H1 (cell line): ENCODE measurements at regions not wholly inside any gene's neighbourhood (a gene's known extent, or its start where the extent isn't known, plus 50 kb on each side); places are given as distances from the start of the nearest gene placed in this dataset.

ENCODE experiments used
- CTCF ChIA-PET: fragments of 300-600 bp; sonication (Branson Sonifier 250); formaldehyde crosslinking; loops from one replicate; lab custom pipeline; 2021; ENCODE audit not compliant: partially characterized antibody; lab: Charles Lee
- POLR2A ChIA-PET: fragments of 300-600 bp; sonication (Branson Sonifier 250); formaldehyde crosslinking; loops from one replicate; lab custom pipeline; 2021; ENCODE audit warnings: inconsistent platforms; ENCODE audit not compliant: partially characterized antibody; lab: Charles Lee
- DNase-seq, 2 experiments: peaks; one replicate each; pipeline versions ENCODE4 v3.0.0 to v3.0.0-alpha.2; 2010 to 2022; ENCODE audit warnings: low spot score in 2 of 2, low read depth in 1 of 2, mixed read lengths in 1 of 2
- FAIRE-seq: peaks from 2 replicates; lab custom pipeline; 2011; peaks lifted over from hg19 to GRCh38; lab: Jason Lieb, UNC
- H2AFZ ChIP-seq: 2 replicates; pipeline ENCODE4 v1.8.1; 2012; ENCODE audit warnings: low read length, inconsistent platforms
- H2AK5ac ChIP-seq: 2 replicates; pipeline ENCODE4 v1.6.1; 2013; ENCODE audit warnings: low read depth, low read length
- H2BK120ac ChIP-seq: replicated peaks from 2 replicates; pipeline ENCODE3; 2013; ENCODE audit warnings: low read depth, low read length, inconsistent platforms
- H2BK12ac ChIP-seq: 2 replicates; pipeline ENCODE4 v1.6.1; 2013; ENCODE audit warnings: low read depth, low read length
- H2BK15ac ChIP-seq: 2 replicates; pipeline ENCODE4 v1.6.1; 2013; ENCODE audit warnings: low read length
- H2BK20ac ChIP-seq: 2 replicates; pipeline ENCODE4 v1.6.1; 2013; ENCODE audit warnings: low read length
- H2BK5ac ChIP-seq: 2 replicates; pipeline ENCODE4 v1.6.1; 2013; ENCODE audit warnings: low read depth, low read length
- H3K14ac ChIP-seq: 2 replicates; pipeline ENCODE4 v1.6.1; 2013; ENCODE audit warnings: inconsistent platforms; ENCODE audit not compliant: insufficient read length
- H3K18ac ChIP-seq: 2 replicates; pipeline ENCODE4 v1.6.1; 2013; ENCODE audit warnings: low read length; ENCODE audit errors: extremely low read depth
- H3K23ac ChIP-seq: 2 replicates; pipeline ENCODE4 v1.6.1; 2013; ENCODE audit warnings: inconsistent platforms; ENCODE audit not compliant: insufficient read length
- H3K23me2 ChIP-seq: 2 replicates; pipeline ENCODE4 v1.6.1; 2013; ENCODE audit warnings: low read depth, low read length
- H3K27ac ChIP-seq: 2 replicates; pipeline ENCODE4 v1.6.1; 2011; ENCODE audit warnings: low read depth, low read length, inconsistent platforms
- H3K27me3 ChIP-seq, 4 experiments: replicated peaks in 1 of 4; 1 replicate in 1 of 4; 2 replicates in 3 of 4; pipeline versions ENCODE4 v1.6.1 to v1.8.1; 2011 to 2013; ENCODE audit warnings: low read length in 3 of 4, mild to moderate bottlenecking in 3 of 4, inconsistent platforms in 2 of 4, mixed read lengths in 2 of 4, moderate library complexity in 1 of 4; ENCODE audit not compliant: control insufficient read depth in 3 of 4, insufficient read depth in 3 of 4; ENCODE audit errors: extremely low read depth in 1 of 4
- H3K36me3 ChIP-seq, 4 experiments: 2 replicates each; pipeline versions ENCODE4 v1.6.1 to v1.8.1; 2011 to 2013; ENCODE audit warnings: mild to moderate bottlenecking in 4 of 4, low read length in 3 of 4, moderate library complexity in 2 of 4, control low read depth in 1 of 4, inconsistent platforms in 1 of 4; ENCODE audit not compliant: insufficient read depth in 4 of 4, control insufficient read depth in 2 of 4
- H3K4ac ChIP-seq: replicated peaks from 2 replicates; pipeline ENCODE3; 2013; ENCODE audit warnings: low read length, low read depth, mixed read lengths, inconsistent platforms; ENCODE audit not compliant: insufficient read length
- H3K4me1 ChIP-seq, 4 experiments: replicated peaks in 1 of 4; 1 replicate in 1 of 4; 2 replicates in 3 of 4; pipeline versions ENCODE4 v1.6.1 to v1.8.1; 2011 to 2013; ENCODE audit warnings: low read length in 3 of 4, inconsistent platforms in 2 of 4, mixed read lengths in 1 of 4; ENCODE audit not compliant: insufficient read depth in 4 of 4, control insufficient read depth in 3 of 4
- H3K4me2 ChIP-seq, 2 experiments: 2 replicates each; pipeline versions ENCODE4 v1.6.1 to v1.8.1; 2011 to 2013; ENCODE audit warnings: low read depth in 2 of 2, low read length in 2 of 2, control low read depth in 1 of 2, inconsistent platforms in 1 of 2, mild to moderate bottlenecking in 1 of 2; ENCODE audit not compliant: insufficient read depth in 1 of 2
- H3K4me3 ChIP-seq, 4 experiments: fragments of 200-600, 300-600 bp in 1 of 4; sonication (generic), shearing (Covaris generic), sonication (Bioruptor Twin) in 1 of 4; 2 replicates each; pipeline versions ENCODE4 v1.5.1 to v1.8.1; 2011 to 2016; ENCODE audit warnings: low read length in 4 of 4, low read depth in 3 of 4, control low read depth in 2 of 4, inconsistent platforms in 2 of 4, mild to moderate bottlenecking in 2 of 4, mixed read lengths in 1 of 4, moderate library complexity in 1 of 4; ENCODE audit not compliant: insufficient read depth in 2 of 4; ENCODE audit errors: extremely low read depth in 1 of 4
- H3K56ac ChIP-seq: replicated peaks from 2 replicates; pipeline ENCODE3; 2013; ENCODE audit warnings: low read depth, mild to moderate bottlenecking, mixed read lengths, low read length, inconsistent platforms; ENCODE audit not compliant: insufficient read length
- H3K79me1 ChIP-seq: 2 replicates; pipeline ENCODE4 v1.6.1; 2013; ENCODE audit warnings: low read depth, low read length, control low read depth
- H3K79me2 ChIP-seq, 2 experiments: 2 replicates each; pipeline versions ENCODE4 v1.6.1 to v1.8.1; 2012 to 2013; ENCODE audit warnings: low read length in 2 of 2, mild to moderate bottlenecking in 2 of 2, inconsistent platforms in 1 of 2; ENCODE audit not compliant: insufficient read depth in 2 of 2, control insufficient read depth in 1 of 2
- H3K9ac ChIP-seq, 4 experiments: replicated peaks in 1 of 4; 1 replicate in 1 of 4; 2 replicates in 3 of 4; pipeline versions ENCODE4 v1.6.1 to v1.8.1; 2011 to 2013; ENCODE audit warnings: low read depth in 3 of 4, low read length in 3 of 4, control low read depth in 2 of 4, mild to moderate bottlenecking in 2 of 4, moderate library complexity in 2 of 4, inconsistent platforms in 1 of 4; ENCODE audit errors: extremely low read depth in 1 of 4
- H3K9me3 ChIP-seq, 2 experiments: 2 replicates each; pipeline versions ENCODE4 v1.6.1 to v1.8.1; 2012 to 2013; ENCODE audit warnings: mild to moderate bottlenecking in 2 of 2, moderate library complexity in 2 of 2, control low read depth in 1 of 2, inconsistent platforms in 1 of 2, low read depth in 1 of 2, low read length in 1 of 2, mixed read lengths in 1 of 2; ENCODE audit not compliant: insufficient read depth in 2 of 2
- H4K20me1 ChIP-seq, 2 experiments: replicated peaks in 1 of 2; 2 replicates each; pipeline versions ENCODE3 to v1.8.1; 2011 to 2013; ENCODE audit warnings: inconsistent platforms in 2 of 2, low read length in 2 of 2, mild to moderate bottlenecking in 1 of 2; ENCODE audit not compliant: insufficient read depth in 2 of 2, control insufficient read depth in 1 of 2
- H4K5ac ChIP-seq: 2 replicates; pipeline ENCODE4 v1.6.1; 2013; ENCODE audit warnings: low read length, low read depth, mixed read lengths, inconsistent platforms; ENCODE audit not compliant: insufficient read length
- H4K8ac ChIP-seq: 2 replicates; pipeline ENCODE4 v1.8.0; 2013; ENCODE audit warnings: mild to moderate bottlenecking, moderate library complexity, low read length, inconsistent platforms; ENCODE audit not compliant: insufficient read depth; ENCODE audit errors: extremely low read depth
- H4K91ac ChIP-seq: replicated peaks from 2 replicates; pipeline ENCODE3; 2013; ENCODE audit warnings: low read length, mixed read lengths, inconsistent platforms; ENCODE audit not compliant: insufficient read length
- BCL11A ChIP-seq, 2 experiments: IDR thresholded peaks; one replicate each; pipeline ENCODE4 v1.6.1; 2011; ENCODE audit warnings: low read depth in 2 of 2, low read length in 2 of 2, mild to moderate bottlenecking in 2 of 2
- BRCA1 ChIP-seq: IDR thresholded peaks from 2 replicates; pipeline ENCODE4 v1.6.1; 2012; ENCODE audit warnings: low read depth, low read length, improper control_type of control experiment
- CBX8 ChIP-seq: fragments of 300-800, 300-1000 bp; sonication (generic); IDR thresholded peaks from 2 replicates; pipeline ENCODE4 v1.7.1; 2016; ENCODE audit warnings: low read depth, low read length, borderline replicate concordance
- CHD2 ChIP-seq: IDR thresholded peaks from 2 replicates; pipeline ENCODE4 v1.6.1; 2012; ENCODE audit warnings: low read length, improper control_type of control experiment
- GABPA ChIP-seq: IDR thresholded peaks from 2 replicates; pipeline ENCODE4 v1.6.1; 2011; ENCODE audit warnings: mild to moderate bottlenecking, low read length, moderate library complexity, borderline replicate concordance; ENCODE audit not compliant: insufficient read depth
- KDM5A ChIP-seq: fragments of 200-600 bp; IDR thresholded peaks from 2 replicates; pipeline ENCODE4 v1.7.1; 2012; ENCODE audit warnings: mild to moderate bottlenecking, low read length, inconsistent platforms, mixed read lengths
- NRF1 ChIP-seq: IDR thresholded peaks from 2 replicates; pipeline ENCODE4 v1.6.1; 2011; ENCODE audit warnings: mild to moderate bottlenecking, low read depth, low read length, improper control_type of control experiment
- POLR2AphosphoS5 ChIP-seq: IDR thresholded peaks from 2 replicates; pipeline ENCODE4 v1.6.1; 2011; ENCODE audit warnings: low read depth, low read length
- SP4 ChIP-seq: IDR thresholded peaks from 2 replicates; pipeline ENCODE4 v1.6.1; 2012; ENCODE audit warnings: low read length, inconsistent platforms
- TAF1 ChIP-seq: IDR thresholded peaks from 2 replicates; pipeline ENCODE4 v1.6.1; 2011; ENCODE audit warnings: mild to moderate bottlenecking, low read depth, low read length
- TBP ChIP-seq: IDR thresholded peaks from 2 replicates; pipeline ENCODE4 v1.6.1; 2011; ENCODE audit warnings: low read depth, low read length, improper control_type of control experiment
- WGBS, 2 experiments: shearing (Covaris generic) in 1 of 2; methylation state at CpG; one replicate each; pipeline versions ENCODE4 v1.1.6 to v1.1.7; 2013 to 2015; ENCODE audit warnings: low lambda C conversion rate in 2 of 2, mixed read lengths in 2 of 2, inconsistent platforms in 1 of 2, low coverage in 1 of 2, missing lambda C conversion rate in 1 of 2; ENCODE audit not compliant: insufficient replicate concordance in 2 of 2, insufficient coverage in 1 of 2, insufficient read length in 1 of 2; ENCODE audit errors: extremely low coverage in 1 of 2, missing lambda C conversion rate in 1 of 2; 5-methylcytosine and 5-hydroxymethylcytosine counted together

- Histone ChIP-seq H3K56ac (no peak overlapping the region), H3K4me1 (no peaks in the 10 kb centered on the region), H3K23ac (no peak overlapping the region), H3K14ac (no peak overlapping the region), H3K36me3 (no peaks in the 10 kb centered on the region), H4K8ac (no peak overlapping the region), H2BK5ac (no peak overlapping the region), H3K9me3 (no peaks in the 10 kb centered on the region), H4K91ac (no peak overlapping the region), H3K9ac (no peak overlapping the region), H3K4ac (no peak overlapping the region), H2BK15ac (no peak overlapping the region), H2AFZ (no peak overlapping the region), H3K4me3 (no peak overlapping the region), H4K5ac (no peak overlapping the region), H3K79me2 (no peaks in the 10 kb centered on the region), H2BK120ac (no peak overlapping the region), H3K27me3 (no peaks in the 10 kb centered on the region), H3K4me2 (no peak overlapping the region), H3K18ac (no peak overlapping the region), H4K20me1 (no peaks in the 10 kb centered on the region), H2BK20ac (no peak overlapping the region), H3K27ac (no peak overlapping the region), H2AK5ac (no peak overlapping the region), H3K79me1 (no peaks in the 10 kb centered on the region), H2BK12ac (no peak overlapping the region), H3K23me2 (no peaks in the 10 kb centered on the region; the same call in 1 of the 2 replicates)
- WGBS, 2 experiments = 71% methylated on average over 3 of the region's 5 CpGs; no CpG with 5 or more reads in 1 of the 2 experiments
- ChIA-PET POLR2A (interaction anchor here (1.6 kb wide), 1 partner anchor 82 kb away, joined by 4 read pairs; no protein-coding TSS in a partner anchor), CTCF (interaction anchor here (0.7 to 1.6 kb wide), 6 partner anchors 18 to 360 kb away, joined by 3 to 7 read pairs (median 4); partner anchors contain the start of gene CCBE1)
- DNase-seq (no peak), FAIRE-seq (no peak)
- no peak for TF ChIP-seq GABPA
- no peak for TF ChIP-seq TAF1
- no peak for TF ChIP-seq CHD2
- no peak for TF ChIP-seq SP4
- TF ChIP-seq POLR2AphosphoS5 = no peak
- TF ChIP-seq CBX8 = no peak
- TF ChIP-seq BCL11A (IDR thresholded peaks at IDR 0.05; ENCODE audit: low read depth in 2 of 2, low read length in 2 of 2) = no peak
- TF ChIP-seq BRCA1 = no peak
- TF ChIP-seq KDM5A = no peak
- TF ChIP-seq TBP = no peak
- TF ChIP-seq NRF1 = no peak
Measured at GRCh38 chr18:59818769-59819168, 81.0 kb upstream of the PMAIP1 start.
